CD14-positive monocyte (primary cell): ENCODE measurements at regions not wholly inside any gene's neighbourhood (a gene's known extent, or its start where the extent isn't known, plus 50 kb on each side); places are given as distances from the start of the nearest gene placed in this dataset.
"Not testable (repeated sequence)": the region's sequence is repeated elsewhere in the genome, so short reads cannot be mapped to it uniquely, and the experiment has no call there.

ENCODE experiments used
- DNase-seq, 3 donors: peaks; one replicate each; pipeline ENCODE4 v3.0.0-alpha.2; 2011 to 2022
- H2AFZ ChIP-seq: 2 replicates; pipeline ENCODE4 v1.6.0; 2012; ENCODE audit warnings: mild to moderate bottlenecking, low read depth, low read length, inconsistent platforms; ENCODE audit not compliant: insufficient read depth, poor library complexity, severe bottlenecking
- H3K27ac ChIP-seq, 2 donors: 1 replicate in 1 of 2; 2 replicates in 1 of 2; pipeline ENCODE4 v1.5.1; 2012 to 2013; ENCODE audit warnings: low read length in 2 of 2, control low read depth in 1 of 2, inconsistent platforms in 1 of 2, low read depth in 1 of 2, mild to moderate bottlenecking in 1 of 2
- H3K27me3 ChIP-seq, 2 donors: one replicate each; pipeline versions ENCODE4 v1.6.0 to v1.6.1; 2011 to 2013; ENCODE audit warnings: low read length in 2 of 2; ENCODE audit not compliant: control insufficient read depth in 2 of 2, insufficient read depth in 2 of 2
- H3K36me3 ChIP-seq, 2 donors: replicated peaks in 1 of 2; 1 replicate in 1 of 2; 2 replicates in 1 of 2; pipeline versions ENCODE4 v1.5.1 to v1.6.1; 2012 to 2013; ENCODE audit warnings: low read length in 2 of 2, control low read depth in 1 of 2, inconsistent platforms in 1 of 2, mild to moderate bottlenecking in 1 of 2; ENCODE audit not compliant: insufficient read depth in 2 of 2, control insufficient read depth in 1 of 2
- H3K4me1 ChIP-seq, 2 donors: 1 replicate in 1 of 2; 2 replicates in 1 of 2; pipeline versions ENCODE4 v1.5.1 to v1.6.1; 2012 to 2013; ENCODE audit warnings: low read length in 2 of 2, control low read depth in 1 of 2, inconsistent platforms in 1 of 2, mild to moderate bottlenecking in 1 of 2, moderate library complexity in 1 of 2; ENCODE audit not compliant: insufficient read depth in 2 of 2, control insufficient read depth in 1 of 2
- H3K4me2 ChIP-seq: replicated peaks from 2 replicates; pipeline ENCODE3; 2012; ENCODE audit warnings: low read length, moderate library complexity, mild to moderate bottlenecking; ENCODE audit not compliant: poor library complexity, severe bottlenecking; ENCODE audit errors: extremely low read depth
- H3K4me3 ChIP-seq, 3 experiments: fragments of 200-600 bp in 1 of 3; sonication (generic) in 1 of 3; replicated peaks in 1 of 3; 1 replicate in 2 of 3; 2 replicates in 1 of 3; pipeline ENCODE4 v1.5.1; 2011 to 2013; ENCODE audit warnings: low read length in 3 of 3, mild to moderate bottlenecking in 3 of 3, control low read depth in 2 of 3, low read depth in 2 of 3, inconsistent platforms in 1 of 3, moderate library complexity in 1 of 3
- H3K79me2 ChIP-seq: 2 replicates; pipeline ENCODE4 v1.6.0; 2012; ENCODE audit warnings: mild to moderate bottlenecking, control low read depth, inconsistent platforms, low read length, moderate library complexity; ENCODE audit not compliant: insufficient read depth
- H3K9ac ChIP-seq: 2 replicates; pipeline ENCODE4 v1.6.0; 2017; ENCODE audit warnings: low read length, mild to moderate bottlenecking; ENCODE audit not compliant: insufficient read depth, poor library complexity, severe bottlenecking
- H3K9me3 ChIP-seq, 2 donors: replicated peaks in 1 of 2; 1 replicate in 1 of 2; 2 replicates in 1 of 2; pipeline versions ENCODE4 v1.5.1 to v1.6.1; 2012 to 2013; ENCODE audit warnings: low read length in 2 of 2, control low read depth in 1 of 2; ENCODE audit not compliant: control insufficient read depth in 1 of 2, insufficient read depth in 1 of 2
- H4K20me1 ChIP-seq: 2 replicates; pipeline ENCODE4 v1.6.0; 2012; ENCODE audit warnings: mild to moderate bottlenecking, low read length, control low read depth, moderate library complexity; ENCODE audit not compliant: insufficient read depth
- H3K27ac Mint-ChIP-seq, 7 donors: one replicate each; pipeline ENCODE4 v1.8.0; 2020; ENCODE audit warnings: mild to moderate bottlenecking in 7 of 7, mixed read lengths in 7 of 7, moderate library complexity in 6 of 7, inconsistent platforms in 2 of 7
- H3K27me3 Mint-ChIP-seq, 3 donors: one replicate each; pipeline ENCODE4 v1.8.0; 2021 to 2022; ENCODE audit warnings: low read depth in 3 of 3, mild to moderate bottlenecking in 3 of 3, mixed read lengths in 3 of 3, moderate library complexity in 3 of 3, inconsistent platforms in 1 of 3
- H3K36me3 Mint-ChIP-seq, 2 donors: one replicate each; pipeline ENCODE4 v1.8.0; 2020; ENCODE audit warnings: mixed read lengths in 2 of 2, inconsistent platforms in 1 of 2, mild to moderate bottlenecking in 1 of 2
- H3K4me1 Mint-ChIP-seq: one replicate; pipeline ENCODE4 v1.8.0; 2020; ENCODE audit warnings: mild to moderate bottlenecking, mixed read lengths
- H3K4me3 Mint-ChIP-seq, 2 donors: one replicate each; pipeline ENCODE4 v1.8.0; 2020; ENCODE audit warnings: mild to moderate bottlenecking in 2 of 2, mixed read lengths in 2 of 2, moderate library complexity in 1 of 2
- H3K9me3 Mint-ChIP-seq, 7 donors: one replicate each; pipeline ENCODE4 v1.8.0; 2020 to 2022; ENCODE audit warnings: mixed read lengths in 7 of 7, mild to moderate bottlenecking in 6 of 7, moderate library complexity in 6 of 7, inconsistent platforms in 2 of 7
- CTCF ChIP-seq: fragments of 200-600 bp; IDR thresholded peaks from one replicate; pipeline ENCODE4 v1.8.0; 2022; ENCODE audit warnings: antibody characterized with exemption, mild to moderate bottlenecking
- WGBS: methylation state at CpG from one replicate; pipeline ENCODE4 v1.1.5; 2013; ENCODE audit warnings: missing lambda C conversion rate; ENCODE audit not compliant: insufficient coverage; 5-methylcytosine and 5-hydroxymethylcytosine counted together
- intact Hi-C, 2 donors: fragments of 100-400 bp; cut with micrococcal nuclease; formaldehyde crosslinking; loops; one replicate each; pipeline versions ENCODE4 v1.15.0 to v1.15.1; 2023

GRCh38 chr20:25984933-25985332 is 288.3 kb upstream of the ZNF337 start:
- Histone ChIP-seq H3K79me2 (no peaks in the 10 kb centered on the region), H3K4me2 (no peak overlapping the region), H3K4me3 (no peak overlapping the region), H3K4me1 (no peaks in the 10 kb centered on the region), H3K9me3 (no peaks in the 10 kb centered on the region), H3K27ac (no peak overlapping the region), H3K9ac (no peak overlapping the region), H2AFZ (no peak overlapping the region), H3K27me3 (no peaks in the 10 kb centered on the region), H3K36me3 (no peaks in the 10 kb centered on the region), H4K20me1 (no peaks in the 10 kb centered on the region)
- no peaks in the 10 kb centered on the region for H3K36me3 Mint-ChIP-seq
- peaks cover 0 to 21% (median 5%) of the 10 kb centered on the region in 7 donors for H3K9me3 Mint-ChIP-seq
- intact Hi-C loops: no loop called here
- H3K27me3 Mint-ChIP-seq: peaks cover 4 to 5% (median 4%) of the 10 kb centered on the region in 3 donors
- WGBS: 28% methylated on average over 27 of the region's 27 CpGs
- no peak for TF ChIP-seq CTCF
- no peak overlapping the region for H3K27ac Mint-ChIP-seq
- no peak for DNase-seq
- H3K4me1 Mint-ChIP-seq: peaks cover 8% of the 10 kb centered on the region
- H3K4me3 Mint-ChIP-seq: peak overlapping the region in 1 of 2 donors; percentile 6

GRCh38 chr20:25982701-25983100 is 286.0 kb upstream of the ZNF337 start:
- H3K79me2 ChIP-seq, H3K9me3 ChIP-seq, H3K4me1 ChIP-seq, H3K36me3 ChIP-seq, H3K4me3 Mint-ChIP-seq, H2AFZ ChIP-seq, H3K27me3 Mint-ChIP-seq, H3K4me1 Mint-ChIP-seq, H4K20me1 ChIP-seq, DNase-seq, H3K27ac Mint-ChIP-seq, H3K27me3 ChIP-seq, H3K27ac ChIP-seq, H3K36me3 Mint-ChIP-seq, H3K9ac ChIP-seq, intact Hi-C loops, H3K4me2 ChIP-seq, H3K4me3 ChIP-seq: not testable (repeated sequence)
- peaks cover 0 to 12% (median 8%) of the 10 kb centered on the region in 7 donors for H3K9me3 Mint-ChIP-seq

GRCh38 chr20:25978450-25979190 is 282.0 kb upstream of the ZNF337 start:
- H3K4me1 ChIP-seq, H3K79me2 ChIP-seq, H3K36me3 Mint-ChIP-seq, H2AFZ ChIP-seq, H4K20me1 ChIP-seq, H3K27me3 Mint-ChIP-seq, H3K4me3 Mint-ChIP-seq, H3K4me1 Mint-ChIP-seq, H3K4me3 ChIP-seq, H3K27ac ChIP-seq, H3K36me3 ChIP-seq, H3K27me3 ChIP-seq, H3K4me2 ChIP-seq, intact Hi-C loops, DNase-seq, H3K9me3 ChIP-seq, H3K9ac ChIP-seq: not testable (repeated sequence)
- 95% methylated on average over 6 of the region's 10 CpGs for WGBS
- Mint-ChIP-seq H3K27ac (peak overlapping the region in 1 of 7 donors; percentile 27), H3K9me3 (peaks cover 4 to 16% (median 10%) of the 10 kb centered on the region in 7 donors)

GRCh38 chr20:25975816-25976215 is 279.2 kb upstream of the ZNF337 start:
- H3K9ac ChIP-seq, H3K4me3 Mint-ChIP-seq, H3K4me2 ChIP-seq, H3K4me1 ChIP-seq, H2AFZ ChIP-seq, H3K27ac Mint-ChIP-seq, H3K9me3 ChIP-seq, intact Hi-C loops, H3K36me3 ChIP-seq, H3K36me3 Mint-ChIP-seq, H3K27me3 ChIP-seq, DNase-seq, H3K79me2 ChIP-seq, H3K27me3 Mint-ChIP-seq, H4K20me1 ChIP-seq, H3K4me3 ChIP-seq, H3K4me1 Mint-ChIP-seq, H3K27ac ChIP-seq: not testable (repeated sequence)
- H3K9me3 Mint-ChIP-seq: peaks cover 4 to 16% (median 10%) of the 10 kb centered on the region in 7 donors
- WGBS: 100% methylated on average over 1 of the region's 3 CpGs
